ENCODE measurements at regions not wholly inside any gene's neighbourhood (a gene's known extent, or its start where the extent isn't known, plus 50 kb on each side); places are given as distances from the start of the nearest gene placed in this dataset.

GRCh38 chr12:69090722-69091121 is 148.6 kb upstream of the CPSF6 start:
- no peak for TF ChIP-seq POLR2A (IDR thresholded peaks at IDR 0.05; ENCODE audit: low read depth, low read length)
- TF ChIP-seq POLR2AphosphoS5 (IDR thresholded peaks at IDR 0.05; ENCODE audit: low read depth, low read length), result no peak
